Left ventricle myocardium inferior (tissue), 1 donor: ENCODE measurements at regions not wholly inside any gene's neighbourhood (a gene's known extent, or its start where the extent isn't known, plus 50 kb on each side); places are given as distances from the start of the nearest gene placed in this dataset.

Source experiments
- DNase-seq: peaks from one replicate; pipeline ENCODE4 v3.0.0-alpha.2; 2020
- H3K27ac ChIP-seq: fragments of 200-600 bp; replicated peaks from 2 replicates; pipeline ENCODE4 v1.8.0; 2021
- H3K27me3 ChIP-seq: fragments of 200-600 bp; 2 replicates; pipeline ENCODE4 v1.8.0; 2021; ENCODE audit warnings: low read depth
- H3K36me3 ChIP-seq: fragments of 200-600 bp; 2 replicates; pipeline ENCODE4 v1.8.0; 2021
- H3K4me1 ChIP-seq: fragments of 200-600 bp; 2 replicates; pipeline ENCODE4 v1.8.0; 2021
- H3K4me3 ChIP-seq: fragments of 200-600 bp; 2 replicates; pipeline ENCODE4 v1.8.0; 2021; ENCODE audit warnings: mild to moderate bottlenecking, moderate library complexity
- H3K9me3 ChIP-seq: fragments of 200-600 bp; replicated peaks from 2 replicates; pipeline ENCODE4 v1.8.0; 2021
- CTCF ChIP-seq: fragments of 200-600 bp; IDR thresholded peaks from 2 replicates; pipeline ENCODE4 v1.8.0; 2021; ENCODE audit warnings: antibody characterized with exemption, mild to moderate bottlenecking, borderline replicate concordance
- intact Hi-C: fragments of 100-400 bp; cut with micrococcal nuclease; formaldehyde crosslinking; loops from one replicate; pipeline ENCODE4 v1.11.0; 2022
- donor health status: DM: no; HTN: yes; CAD: no; lungs with severe emphysema.

- no peak for TF ChIP-seq CTCF
- no peaks in the 10 kb centered on the region for H3K27me3 ChIP-seq
- H3K4me3 ChIP-seq, result no peak overlapping the region
- H3K36me3 ChIP-seq, result no peaks in the 10 kb centered on the region
- intact Hi-C loops, result no loop called here
- H3K4me1 ChIP-seq, result no peaks in the 10 kb centered on the region
- H3K27ac ChIP-seq, result no peak overlapping the region
- H3K9me3 ChIP-seq, result peaks cover 15% of the 10 kb centered on the region
- DNase-seq, result no peak
Measured at GRCh38 chr17:14919094-14919493, 346.0 kb downstream of the PMP22 start.

- Histone ChIP-seq H3K27ac (no peak overlapping the region), H3K4me1 (no peaks in the 10 kb centered on the region), H3K36me3 (no peaks in the 10 kb centered on the region), H3K4me3 (no peak overlapping the region), H3K27me3 (no peaks in the 10 kb centered on the region), H3K9me3 (peaks cover 15% of the 10 kb centered on the region)
- no peak for TF ChIP-seq CTCF
- intact Hi-C loops, result no loop called here
- DNase-seq, result no peak
Measured at GRCh38 chr17:14918540-14918939, 346.6 kb downstream of the PMP22 start.

GRCh38 chr17:14910916-14911315 lies 354.2 kb downstream of the PMP22 start:
- intact Hi-C loops, result no loop called here

GRCh38 chr17:14904386-14904785 lies 360.7 kb downstream of the PMP22 start:
- intact Hi-C loops, result no loop called here
- Histone ChIP-seq H3K9me3 (peaks cover 4% of the 10 kb centered on the region), H3K4me3 (no peak overlapping the region), H3K27ac (no peak overlapping the region), H3K36me3 (no peaks in the 10 kb centered on the region), H3K27me3 (no peaks in the 10 kb centered on the region), H3K4me1 (no peaks in the 10 kb centered on the region)
- no peak for DNase-seq
- no peak for TF ChIP-seq CTCF

More at GRCh38 chr17:14910916-14911315, 354.2 kb downstream of the PMP22 start:
- DNase-seq, result no peak
- TF ChIP-seq CTCF, result no peak
- Histone ChIP-seq H3K9me3 (peaks cover 3% of the 10 kb centered on the region), H3K27me3 (no peaks in the 10 kb centered on the region), H3K27ac (no peak overlapping the region), H3K36me3 (no peaks in the 10 kb centered on the region), H3K4me1 (no peaks in the 10 kb centered on the region), H3K4me3 (no peak overlapping the region)

- H3K27ac ChIP-seq, result no peak overlapping the region
- H3K27me3 ChIP-seq, result no peaks in the 10 kb centered on the region
- H3K36me3 ChIP-seq, result no peaks in the 10 kb centered on the region
- no peak overlapping the region for H3K4me3 ChIP-seq
- H3K9me3 ChIP-seq, result peaks cover 8% of the 10 kb centered on the region
- H3K4me1 ChIP-seq, result no peaks in the 10 kb centered on the region
- no peak for TF ChIP-seq CTCF
- DNase-seq, result no peak
- intact Hi-C loops, result no loop called here
Measured at GRCh38 chr17:14903854-14904253, 361.3 kb downstream of the PMP22 start.

GRCh38 chr17:14902803-14903202 lies 362.3 kb downstream of the PMP22 start:
- H3K27me3 ChIP-seq, result no peaks in the 10 kb centered on the region

More at GRCh38 chr17:14902803-14903202, 362.3 kb downstream of the PMP22 start:
- DNase-seq, result no peak
- no peaks in the 10 kb centered on the region for H3K36me3 ChIP-seq
- intact Hi-C loops, result no loop called here
- no peaks in the 10 kb centered on the region for H3K4me1 ChIP-seq
- no peak overlapping the region for H3K4me3 ChIP-seq
- no peak overlapping the region for H3K27ac ChIP-seq
- peaks cover 18% of the 10 kb centered on the region for H3K9me3 ChIP-seq
- no peak for TF ChIP-seq CTCF
